ENCODE measurements at regions not wholly inside any gene's neighbourhood (a gene's known extent, or its start where the extent isn't known, plus 50 kb on each side); places are given as distances from the start of the nearest gene placed in this dataset.

DNA sequence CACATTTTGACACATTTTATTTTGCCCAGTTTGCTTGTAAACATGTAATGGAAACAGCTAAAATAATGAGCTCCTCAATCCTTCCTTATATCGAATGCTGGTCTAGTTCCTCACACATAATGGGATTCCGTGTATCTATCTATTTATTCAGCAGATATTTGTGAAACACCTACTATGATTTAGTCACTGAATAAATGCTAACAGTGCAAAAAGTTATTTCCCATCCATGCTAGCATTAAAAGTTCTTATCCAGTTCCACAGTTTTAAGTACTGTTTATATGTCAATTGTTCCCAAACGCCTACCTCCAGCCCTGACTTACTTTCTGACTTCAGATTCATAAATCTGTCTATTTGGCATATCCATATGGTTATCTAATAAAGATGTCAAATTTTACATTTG, 1788.7 kb upstream of the FLRT2 start:
- Histone ChIP-seq H3K4me3 (ENCODE audit: low read depth, low read length) (no peak overlapping the region), H3K27me3 (ENCODE audit: control insufficient read depth, insufficient read depth, low read length) (no peaks in the 10 kb centered on the region), H3K36me3 (ENCODE audit: control insufficient read depth, insufficient read depth, low read length) (no peaks in the 10 kb centered on the region)
- FAIRE-seq, result no peak
- no peak for DNase-seq (ENCODE audit: low read depth)
- TF ChIP-seq, protein P1, sequence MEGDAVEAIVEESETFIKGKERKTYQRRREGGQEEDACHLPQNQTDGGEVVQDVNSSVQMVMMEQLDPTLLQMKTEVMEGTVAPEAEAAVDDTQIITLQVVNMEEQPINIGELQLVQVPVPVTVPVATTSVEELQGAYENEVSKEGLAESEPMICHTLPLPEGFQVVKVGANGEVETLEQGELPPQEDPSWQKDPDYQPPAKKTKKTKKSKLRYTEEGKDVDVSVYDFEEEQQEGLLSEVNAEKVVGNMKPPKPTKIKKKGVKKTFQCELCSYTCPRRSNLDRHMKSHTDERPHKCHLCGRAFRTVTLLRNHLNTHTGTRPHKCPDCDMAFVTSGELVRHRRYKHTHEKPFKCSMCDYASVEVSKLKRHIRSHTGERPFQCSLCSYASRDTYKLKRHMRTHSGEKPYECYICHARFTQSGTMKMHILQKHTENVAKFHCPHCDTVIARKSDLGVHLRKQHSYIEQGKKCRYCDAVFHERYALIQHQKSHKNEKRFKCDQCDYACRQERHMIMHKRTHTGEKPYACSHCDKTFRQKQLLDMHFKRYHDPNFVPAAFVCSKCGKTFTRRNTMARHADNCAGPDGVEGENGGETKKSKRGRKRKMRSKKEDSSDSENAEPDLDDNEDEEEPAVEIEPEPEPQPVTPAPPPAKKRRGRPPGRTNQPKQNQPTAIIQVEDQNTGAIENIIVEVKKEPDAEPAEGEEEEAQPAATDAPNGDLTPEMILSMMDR (IDR thresholded peaks at IDR 0.05; ENCODE audit: insufficient read depth, low read length, severe bottlenecking), result no peak

DNA sequence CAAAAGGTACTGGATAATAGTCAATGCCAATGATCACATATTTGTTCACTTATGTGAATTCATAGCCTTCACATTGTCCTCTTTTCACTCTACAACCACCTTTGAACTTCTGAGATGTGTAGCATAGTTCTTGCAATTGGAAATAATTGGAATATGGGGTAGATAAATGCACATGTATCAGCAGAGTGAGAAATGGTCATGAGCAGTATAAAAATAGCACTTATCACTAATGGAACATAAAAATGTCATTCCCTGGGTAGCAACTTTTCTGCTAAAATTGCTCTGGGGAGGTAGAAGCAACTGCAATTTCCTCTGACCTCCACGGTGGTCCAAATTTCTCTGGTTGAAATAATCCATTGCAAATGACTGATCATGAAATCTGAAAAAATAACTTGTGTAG, 1785.7 kb upstream of the FLRT2 start:
- DNase-seq (ENCODE audit: low read depth) (no peak), FAIRE-seq (no peak)
- no peaks in the 10 kb centered on the region for H3K36me3 ChIP-seq (ENCODE audit: control insufficient read depth, insufficient read depth, low read length)
- H3K27me3 ChIP-seq (ENCODE audit: control insufficient read depth, insufficient read depth, low read length), result no peaks in the 10 kb centered on the region
- H3K4me3 ChIP-seq (ENCODE audit: low read depth, low read length), result no peak overlapping the region
- TF ChIP-seq, protein P1 (IDR thresholded peaks at IDR 0.05; ENCODE audit: insufficient read depth, low read length, severe bottlenecking), result no peak

DNA sequence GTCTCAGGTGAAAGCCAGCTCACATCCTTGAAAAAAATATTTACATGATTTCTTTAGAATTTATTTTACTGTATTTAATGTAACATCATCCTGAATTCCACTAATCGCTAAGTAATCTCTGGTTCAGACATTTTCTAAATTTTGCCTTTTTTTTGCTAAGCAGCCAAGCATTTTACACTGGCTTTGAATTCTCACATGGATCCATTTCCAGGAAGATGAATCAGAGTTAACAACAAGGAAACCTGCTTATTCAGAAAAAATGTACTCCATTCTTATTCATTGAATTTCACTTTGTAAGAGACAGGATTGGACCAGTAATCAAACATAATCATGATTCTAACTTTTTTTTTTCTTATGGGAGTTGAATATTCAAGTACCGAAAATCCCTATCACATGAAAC, 1785.1 kb upstream of the FLRT2 start:
- TF ChIP-seq, protein P1 (IDR thresholded peaks at IDR 0.05; ENCODE audit: insufficient read depth, low read length, severe bottlenecking), result no peak
- DNase-seq (ENCODE audit: low read depth), result no peak
- no peaks in the 10 kb centered on the region for H3K36me3 ChIP-seq (ENCODE audit: control insufficient read depth, insufficient read depth, low read length)
- H3K27me3 ChIP-seq (ENCODE audit: control insufficient read depth, insufficient read depth, low read length), result no peaks in the 10 kb centered on the region
- no peak for FAIRE-seq
- H3K4me3 ChIP-seq (ENCODE audit: low read depth, low read length), result no peak overlapping the region

DNA sequence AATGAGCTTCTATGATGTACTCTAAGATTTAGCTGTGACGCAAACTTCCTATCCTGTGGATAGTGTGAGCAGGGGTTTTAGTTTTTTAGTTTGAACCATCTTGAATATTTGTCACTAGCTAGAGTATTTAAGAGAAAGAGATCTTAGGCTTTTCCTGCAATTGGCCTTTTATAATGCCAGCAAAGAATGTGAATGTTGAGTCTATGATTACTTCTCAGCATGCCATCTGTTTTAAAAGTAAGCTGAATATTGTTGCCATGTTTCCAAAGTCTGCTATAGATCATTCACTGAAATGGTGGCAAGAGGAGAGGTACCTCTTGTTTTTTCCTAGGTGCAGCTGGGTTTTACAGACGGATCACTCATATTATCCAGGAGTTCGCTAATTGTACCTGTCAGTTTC, 1783.6 kb upstream of the FLRT2 start:
- TF ChIP-seq, protein P1 (IDR thresholded peaks at IDR 0.05; ENCODE audit: insufficient read depth, low read length, severe bottlenecking), result no peak

DNA sequence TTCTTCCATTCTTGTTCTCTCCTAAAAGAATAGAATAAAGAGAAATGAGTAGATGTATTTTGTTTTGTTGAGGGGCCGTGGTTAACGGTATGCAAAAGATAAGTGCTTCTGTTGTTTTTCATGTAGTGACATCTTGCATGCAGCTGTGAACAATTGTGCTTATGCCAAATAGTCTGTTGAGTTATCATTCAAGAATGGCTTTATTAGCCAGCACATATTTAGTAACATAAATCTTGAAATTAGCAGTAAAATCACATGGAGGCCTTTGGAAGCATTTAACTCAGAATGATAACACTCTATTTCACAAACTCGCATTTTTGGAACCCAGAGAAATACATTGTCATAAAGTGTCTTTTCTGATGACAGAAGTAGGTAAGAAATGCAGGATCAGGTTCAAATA, 1772.0 kb upstream of the FLRT2 start:
- FAIRE-seq, result no peak
- DNase-seq (ENCODE audit: low read depth), result no peak

More for the DNA sequence above, 1783.6 kb upstream of the FLRT2 start:
- no peaks in the 10 kb centered on the region for H3K27me3 ChIP-seq (ENCODE audit: control insufficient read depth, insufficient read depth, low read length)
- H3K4me3 ChIP-seq (ENCODE audit: low read depth, low read length), result no peak overlapping the region
- H3K36me3 ChIP-seq (ENCODE audit: control insufficient read depth, insufficient read depth, low read length), result no peaks in the 10 kb centered on the region
- no peak for DNase-seq (ENCODE audit: low read depth)
- no peak for FAIRE-seq

More for the DNA sequence above, 1772.0 kb upstream of the FLRT2 start:
- TF ChIP-seq, protein P1 (IDR thresholded peaks at IDR 0.05; ENCODE audit: insufficient read depth, low read length, severe bottlenecking), result no peak
- Histone ChIP-seq H3K27me3 (ENCODE audit: control insufficient read depth, insufficient read depth, low read length) (no peaks in the 10 kb centered on the region), H3K36me3 (ENCODE audit: control insufficient read depth, insufficient read depth, low read length) (no peaks in the 10 kb centered on the region), H3K4me3 (ENCODE audit: low read depth, low read length) (no peak overlapping the region)
